ENCODE measurements at regions not wholly inside any gene's neighbourhood (a gene's known extent, or its start where the extent isn't known, plus 50 kb on each side); places are given as distances from the start of the nearest gene placed in this dataset.

GRCh38 chr17:54028986-54029580, 206.4 kb downstream of the KIF2B start:
- no peak overlapping the region for H3K27ac ChIP-seq (ENCODE audit: low read depth, low read length)

DNA sequence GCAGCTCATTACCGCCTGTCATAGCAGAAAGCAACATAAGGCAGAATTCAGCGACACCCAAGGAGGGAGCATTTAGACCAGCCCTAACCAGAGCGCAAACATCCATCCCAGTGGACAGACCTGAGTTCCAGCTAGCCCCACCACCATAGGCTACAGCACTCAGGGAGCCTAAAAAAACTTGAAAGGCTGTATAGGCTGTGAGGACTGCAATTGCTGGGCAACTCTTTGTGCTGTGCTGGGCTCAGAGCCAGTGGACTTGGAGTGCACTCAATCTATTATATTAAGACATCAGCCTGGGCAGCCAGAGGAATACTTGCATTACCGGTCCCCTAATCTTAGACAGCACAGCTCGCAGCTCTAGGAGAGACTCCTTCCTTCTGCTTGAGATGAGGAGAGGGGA, 207.3 kb downstream of the KIF2B start:
- Histone ChIP-seq H3K27me3 (ENCODE audit: low read length) (no peaks in the 10 kb centered on the region), H3K4me2 (ENCODE audit: low read depth, low read length, poor library complexity, severe bottlenecking) (no peak overlapping the region), H3K79me2 (ENCODE audit: insufficient read depth, low read length) (no peaks in the 10 kb centered on the region), H3K9ac (ENCODE audit: low read length) (no peak overlapping the region), H3K4me3 (ENCODE audit: insufficient read depth, low read length, poor library complexity, severe bottlenecking) (no peak overlapping the region), H2AFZ (ENCODE audit: low read depth, low read length, severe bottlenecking) (no peak overlapping the region), H3K9me3 (ENCODE audit: insufficient read depth, low read length) (no peaks in the 10 kb centered on the region), H3K36me3 (ENCODE audit: low read length) (no peaks in the 10 kb centered on the region), H3K9me2 (replicated peaks; ENCODE audit: insufficient read depth, low read length) (no peaks in the 10 kb centered on the region), H3K27ac (ENCODE audit: low read depth, low read length) (no peak overlapping the region), H3F3A (ENCODE audit: insufficient read depth) (no peaks in the 10 kb centered on the region), H4K20me1 (ENCODE audit: low read depth, low read length) (no peaks in the 10 kb centered on the region)
- TF ChIP-seq EZH2phosphoT487 (conservative IDR thresholded peaks at IDR 0.05; ENCODE audit: low read length) = no peak
- TF ChIP-seq, protein P1, sequence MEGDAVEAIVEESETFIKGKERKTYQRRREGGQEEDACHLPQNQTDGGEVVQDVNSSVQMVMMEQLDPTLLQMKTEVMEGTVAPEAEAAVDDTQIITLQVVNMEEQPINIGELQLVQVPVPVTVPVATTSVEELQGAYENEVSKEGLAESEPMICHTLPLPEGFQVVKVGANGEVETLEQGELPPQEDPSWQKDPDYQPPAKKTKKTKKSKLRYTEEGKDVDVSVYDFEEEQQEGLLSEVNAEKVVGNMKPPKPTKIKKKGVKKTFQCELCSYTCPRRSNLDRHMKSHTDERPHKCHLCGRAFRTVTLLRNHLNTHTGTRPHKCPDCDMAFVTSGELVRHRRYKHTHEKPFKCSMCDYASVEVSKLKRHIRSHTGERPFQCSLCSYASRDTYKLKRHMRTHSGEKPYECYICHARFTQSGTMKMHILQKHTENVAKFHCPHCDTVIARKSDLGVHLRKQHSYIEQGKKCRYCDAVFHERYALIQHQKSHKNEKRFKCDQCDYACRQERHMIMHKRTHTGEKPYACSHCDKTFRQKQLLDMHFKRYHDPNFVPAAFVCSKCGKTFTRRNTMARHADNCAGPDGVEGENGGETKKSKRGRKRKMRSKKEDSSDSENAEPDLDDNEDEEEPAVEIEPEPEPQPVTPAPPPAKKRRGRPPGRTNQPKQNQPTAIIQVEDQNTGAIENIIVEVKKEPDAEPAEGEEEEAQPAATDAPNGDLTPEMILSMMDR (IDR thresholded peaks at IDR 0.05; ENCODE audit: insufficient read depth, low read length, poor library complexity, severe bottlenecking) = no peak

More at GRCh38 chr17:54028986-54029580, 206.4 kb downstream of the KIF2B start:
- H3K9ac ChIP-seq (ENCODE audit: low read length) = no peak overlapping the region
- no peaks in the 10 kb centered on the region for H3K9me3 ChIP-seq (ENCODE audit: insufficient read depth, low read length)
- H3K36me3 ChIP-seq (ENCODE audit: low read length) = no peaks in the 10 kb centered on the region
- H3F3A ChIP-seq (ENCODE audit: insufficient read depth) = no peaks in the 10 kb centered on the region
- no peaks in the 10 kb centered on the region for H3K9me2 ChIP-seq (replicated peaks; ENCODE audit: insufficient read depth, low read length)
- TF ChIP-seq EZH2phosphoT487 (conservative IDR thresholded peaks at IDR 0.05; ENCODE audit: low read length) = no peak
- TF ChIP-seq, protein P1 (IDR thresholded peaks at IDR 0.05; ENCODE audit: insufficient read depth, low read length, poor library complexity, severe bottlenecking) = no peak
- H2AFZ ChIP-seq (ENCODE audit: low read depth, low read length, severe bottlenecking) = no peak overlapping the region
- no peak overlapping the region for H3K4me3 ChIP-seq (ENCODE audit: insufficient read depth, low read length, poor library complexity, severe bottlenecking)
- H3K27me3 ChIP-seq (ENCODE audit: low read length) = no peaks in the 10 kb centered on the region
- no peak overlapping the region for H3K4me2 ChIP-seq (ENCODE audit: low read depth, low read length, poor library complexity, severe bottlenecking)
- H4K20me1 ChIP-seq (ENCODE audit: low read depth, low read length) = no peaks in the 10 kb centered on the region
- H3K79me2 ChIP-seq (ENCODE audit: insufficient read depth, low read length) = no peaks in the 10 kb centered on the region

- no peaks in the 10 kb centered on the region for H3K27me3 ChIP-seq (ENCODE audit: low read length)
- no peak overlapping the region for H2AFZ ChIP-seq (ENCODE audit: low read depth, low read length, severe bottlenecking)
- H3K4me2 ChIP-seq (ENCODE audit: low read depth, low read length, poor library complexity, severe bottlenecking) = no peak overlapping the region
- H3K36me3 ChIP-seq (ENCODE audit: low read length) = no peaks in the 10 kb centered on the region
- no peak overlapping the region for H3K9ac ChIP-seq (ENCODE audit: low read length)
- H3K9me2 ChIP-seq (replicated peaks; ENCODE audit: insufficient read depth, low read length) = no peaks in the 10 kb centered on the region
- no peak overlapping the region for H3K4me3 ChIP-seq (ENCODE audit: insufficient read depth, low read length, poor library complexity, severe bottlenecking)
- no peak overlapping the region for H3K27ac ChIP-seq (ENCODE audit: low read depth, low read length)
- TF ChIP-seq, protein P1 (IDR thresholded peaks at IDR 0.05; ENCODE audit: insufficient read depth, low read length, poor library complexity, severe bottlenecking) = no peak
- no peak for TF ChIP-seq EZH2phosphoT487 (conservative IDR thresholded peaks at IDR 0.05; ENCODE audit: low read length)
- H3F3A ChIP-seq (ENCODE audit: insufficient read depth) = no peaks in the 10 kb centered on the region
- H3K79me2 ChIP-seq (ENCODE audit: insufficient read depth, low read length) = no peaks in the 10 kb centered on the region
- H4K20me1 ChIP-seq (ENCODE audit: low read depth, low read length) = no peaks in the 10 kb centered on the region
- H3K9me3 ChIP-seq (ENCODE audit: insufficient read depth, low read length) = no peaks in the 10 kb centered on the region
These were observed 223.8 kb downstream of the KIF2B start for GRCh38 chr17:54046570-54046969.
